ENCODE measurements at regions not wholly inside any gene's neighbourhood (a gene's known extent, or its start where the extent isn't known, plus 50 kb on each side); places are given as distances from the start of the nearest gene placed in this dataset.

DNA sequence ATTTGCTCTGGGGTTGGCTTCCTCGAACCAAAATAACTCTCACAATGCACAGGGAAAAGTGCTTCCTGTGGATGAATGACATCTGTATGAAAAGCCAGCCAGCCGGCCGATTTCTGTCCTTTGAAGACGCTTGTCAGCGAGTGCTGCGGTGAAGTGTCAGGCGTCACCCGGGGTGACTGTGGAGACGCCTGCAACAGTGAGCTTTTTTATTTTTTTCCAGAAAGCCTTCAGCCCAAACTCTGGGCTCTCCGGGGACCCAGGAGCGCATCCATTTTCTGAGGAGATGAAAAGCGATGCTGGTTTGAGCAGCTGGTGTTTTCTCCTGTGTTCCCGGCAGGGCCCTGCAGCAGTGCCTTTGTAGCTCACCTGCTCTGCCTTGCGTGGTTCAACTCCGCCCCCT lies 147.9 kb upstream of the MYL2 start:
- DNase-seq = peak; percentile 15 to 40 (median 39)
- Histone ChIP-seq H3K4me3 (no peak overlapping the region), H3K27me3 (ENCODE audit: control insufficient read depth in 3 of 3, insufficient read depth in 3 of 3, low read length in 2 of 3) (peaks cover 0 to 2% (median 0%) of the 10 kb centered on the region in 3 donors), H3K27ac (ENCODE audit: low read depth in 1 of 2, low read length in 1 of 2) (no peak overlapping the region), H3K36me3 (ENCODE audit: control insufficient read depth in 4 of 4, insufficient read depth in 4 of 4, low read length in 4 of 4) (no peaks in the 10 kb centered on the region), H3K9me3 (ENCODE audit: control insufficient read depth in 4 of 4, insufficient read depth in 3 of 4, low read length in 3 of 4) (peaks cover 0 to 7% (median 3%) of the 10 kb centered on the region in 4 donors), H3K9ac (ENCODE audit: insufficient read depth in 1 of 2, low read length in 2 of 2) (no peak overlapping the region), H3K4me1 (ENCODE audit: control insufficient read depth in 5 of 5, insufficient read depth in 5 of 5, low read length in 5 of 5) (peaks cover 0 to 6% (median 0%) of the 10 kb centered on the region in 5 donors)
- WGBS, 2 donors = 33 to 43% methylated on average over 15 of the region's 15 CpGs
- TF ChIP-seq, protein P1, sequence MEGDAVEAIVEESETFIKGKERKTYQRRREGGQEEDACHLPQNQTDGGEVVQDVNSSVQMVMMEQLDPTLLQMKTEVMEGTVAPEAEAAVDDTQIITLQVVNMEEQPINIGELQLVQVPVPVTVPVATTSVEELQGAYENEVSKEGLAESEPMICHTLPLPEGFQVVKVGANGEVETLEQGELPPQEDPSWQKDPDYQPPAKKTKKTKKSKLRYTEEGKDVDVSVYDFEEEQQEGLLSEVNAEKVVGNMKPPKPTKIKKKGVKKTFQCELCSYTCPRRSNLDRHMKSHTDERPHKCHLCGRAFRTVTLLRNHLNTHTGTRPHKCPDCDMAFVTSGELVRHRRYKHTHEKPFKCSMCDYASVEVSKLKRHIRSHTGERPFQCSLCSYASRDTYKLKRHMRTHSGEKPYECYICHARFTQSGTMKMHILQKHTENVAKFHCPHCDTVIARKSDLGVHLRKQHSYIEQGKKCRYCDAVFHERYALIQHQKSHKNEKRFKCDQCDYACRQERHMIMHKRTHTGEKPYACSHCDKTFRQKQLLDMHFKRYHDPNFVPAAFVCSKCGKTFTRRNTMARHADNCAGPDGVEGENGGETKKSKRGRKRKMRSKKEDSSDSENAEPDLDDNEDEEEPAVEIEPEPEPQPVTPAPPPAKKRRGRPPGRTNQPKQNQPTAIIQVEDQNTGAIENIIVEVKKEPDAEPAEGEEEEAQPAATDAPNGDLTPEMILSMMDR (IDR thresholded peaks at IDR 0.05; ENCODE audit: control extremely low read depth, extremely low read depth) = no peak
- ATAC-seq (ENCODE audit: insufficient read depth, low FRiP score) = no peak

DNA sequence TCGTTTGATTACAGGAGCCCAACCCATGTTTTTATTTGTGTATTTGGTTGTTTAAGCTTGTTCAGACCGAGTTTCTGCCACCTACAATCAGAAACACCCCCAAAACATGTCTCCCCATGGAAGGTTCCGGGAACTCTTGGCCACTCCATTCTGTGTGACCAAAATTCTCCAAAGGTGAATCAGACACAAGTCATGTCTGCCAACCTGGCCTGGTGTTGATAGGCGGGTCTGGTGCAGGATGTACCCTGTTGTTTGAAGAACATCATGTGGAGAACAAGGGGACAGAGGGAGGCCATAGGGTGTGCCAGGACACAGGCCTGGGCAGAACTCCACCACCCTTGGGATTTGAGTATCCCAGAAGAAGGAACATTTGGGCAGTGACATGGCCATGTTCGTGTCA lies 147.1 kb upstream of the MYL2 start:
- Histone ChIP-seq H3K27ac (ENCODE audit: low read depth in 1 of 2, low read length in 1 of 2) (no peak overlapping the region), H3K9me3 (ENCODE audit: control insufficient read depth in 4 of 4, insufficient read depth in 3 of 4, low read length in 3 of 4) (peaks cover 0 to 5% (median 3%) of the 10 kb centered on the region in 4 donors), H3K4me3 (no peak overlapping the region), H3K4me1 (ENCODE audit: control insufficient read depth in 5 of 5, insufficient read depth in 5 of 5, low read length in 5 of 5) (peaks cover 0 to 6% (median 0%) of the 10 kb centered on the region in 5 donors), H3K36me3 (ENCODE audit: control insufficient read depth in 4 of 4, insufficient read depth in 4 of 4, low read length in 4 of 4) (no peaks in the 10 kb centered on the region), H3K9ac (ENCODE audit: insufficient read depth in 1 of 2, low read length in 2 of 2) (no peak overlapping the region), H3K27me3 (ENCODE audit: control insufficient read depth in 3 of 3, insufficient read depth in 3 of 3, low read length in 2 of 3) (peaks cover 0 to 2% (median 0%) of the 10 kb centered on the region in 3 donors)
- 86 to 94% methylated on average over 5 of the region's 5 CpGs for WGBS, 2 donors
- TF ChIP-seq, protein P1 (IDR thresholded peaks at IDR 0.05; ENCODE audit: control extremely low read depth, extremely low read depth) = no peak
- no peak for DNase-seq
- ATAC-seq (ENCODE audit: insufficient read depth, low FRiP score) = no peak

DNA sequence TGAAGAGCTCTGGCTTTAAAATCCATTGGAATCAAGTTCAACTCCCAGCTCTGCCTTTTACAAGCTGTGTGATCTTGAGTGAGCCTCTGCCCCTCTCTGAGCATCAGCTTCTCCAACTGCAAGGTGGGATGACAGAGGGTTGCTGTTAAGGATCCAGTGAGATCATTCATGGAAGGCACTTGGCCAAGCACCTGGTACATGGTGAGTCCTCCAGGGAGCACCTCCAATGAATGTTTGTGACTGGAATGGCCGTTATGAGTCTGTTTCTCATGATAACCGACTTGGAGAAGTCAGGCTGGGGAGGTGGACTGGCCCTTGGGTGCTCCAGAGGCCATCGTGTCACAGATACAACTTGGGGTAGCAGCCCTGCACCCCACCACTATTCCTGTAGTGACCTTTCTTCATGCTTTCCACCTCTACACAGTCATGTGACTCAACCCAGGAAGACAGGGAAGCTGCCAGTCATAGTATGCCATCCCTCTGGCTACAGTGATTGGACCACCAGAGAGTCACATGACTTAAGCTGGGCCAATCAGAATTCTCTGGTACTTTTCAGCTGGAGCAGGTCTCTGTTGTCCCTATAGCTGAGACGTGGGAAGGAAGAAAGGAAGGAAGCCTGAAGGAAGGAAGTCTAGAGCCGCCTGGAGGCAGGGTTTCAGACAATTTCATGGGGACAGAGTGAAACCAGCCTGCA lies 146.5 kb upstream of the MYL2 start:
- no peak for ATAC-seq (ENCODE audit: insufficient read depth, low FRiP score)
- WGBS, 2 donors = 71 to 78% methylated on average over 5 of the region's 5 CpGs
- no peak overlapping the region for H3K9ac ChIP-seq (ENCODE audit: insufficient read depth in 1 of 2, low read length in 2 of 2)
- H3K4me3 ChIP-seq = no peak overlapping the region
- TF ChIP-seq, protein P1 (IDR thresholded peaks at IDR 0.05; ENCODE audit: control extremely low read depth, extremely low read depth) = no peak
- H3K4me1 ChIP-seq (ENCODE audit: control insufficient read depth in 5 of 5, insufficient read depth in 5 of 5, low read length in 5 of 5) = peaks cover 0 to 6% (median 0%) of the 10 kb centered on the region in 5 donors
- H3K36me3 ChIP-seq (ENCODE audit: control insufficient read depth in 4 of 4, insufficient read depth in 4 of 4, low read length in 4 of 4) = no peaks in the 10 kb centered on the region
- H3K27ac ChIP-seq (ENCODE audit: low read depth in 1 of 2, low read length in 1 of 2) = no peak overlapping the region
- no peaks in the 10 kb centered on the region for H3K27me3 ChIP-seq (ENCODE audit: control insufficient read depth in 3 of 3, insufficient read depth in 3 of 3, low read length in 2 of 3)
- no peak for DNase-seq
- H3K9me3 ChIP-seq (ENCODE audit: control insufficient read depth in 4 of 4, insufficient read depth in 3 of 4, low read length in 3 of 4) = peaks cover 0 to 2% (median under 1%) of the 10 kb centered on the region in 4 donors

All from lung (tissue), 11 donors.